NCI-H82 treated with DMSO at 0.1 percent for 48 hours (cell line): ENCODE measurements at regions not wholly inside any gene's neighbourhood (a gene's known extent, or its start where the extent isn't known, plus 50 kb on each side); places are given as distances from the start of the nearest gene placed in this dataset.
"Not testable (repeated sequence)": the region's sequence is repeated elsewhere in the genome, so short reads cannot be mapped to it uniquely, and the experiment has no call there.

ENCODE experiments used
- DNase-seq: peaks from one replicate; lab custom pipeline; 2025; ENCODE audit not compliant: unreplicated experiment; lab: John Stamatoyannopoulos, UW

GRCh38 chr10:32217216-32217615, 129.7 kb downstream of the EPC1 start:
- no peak for DNase-seq

DNA sequence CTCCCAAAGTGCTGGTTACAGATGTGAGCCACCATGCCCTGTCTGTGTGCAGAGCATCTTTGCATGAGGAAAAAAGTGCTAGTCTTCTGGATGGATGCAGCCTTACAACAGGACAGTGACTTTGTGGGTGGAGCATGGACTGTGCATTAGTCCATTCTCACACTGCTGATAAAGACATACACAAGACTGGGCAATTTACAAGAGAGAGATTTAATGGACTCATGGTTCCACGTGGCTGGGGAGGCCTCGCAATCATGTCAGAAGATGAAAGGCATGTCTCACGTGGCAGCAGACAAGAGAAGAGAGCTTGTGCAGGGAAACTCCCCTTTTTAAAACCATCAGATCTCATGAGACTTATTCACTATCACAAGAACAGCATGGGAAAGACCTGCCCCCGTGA, 133.1 kb downstream of the EPC1 start:
- not testable (repeated sequence) for DNase-seq

GRCh38 chr10:32211046-32211363, 136.0 kb downstream of the EPC1 start:
- no peak for DNase-seq

GRCh38 chr10:32210306-32211045, 136.5 kb downstream of the EPC1 start:
- DNase-seq: peak; percentile 1

DNA sequence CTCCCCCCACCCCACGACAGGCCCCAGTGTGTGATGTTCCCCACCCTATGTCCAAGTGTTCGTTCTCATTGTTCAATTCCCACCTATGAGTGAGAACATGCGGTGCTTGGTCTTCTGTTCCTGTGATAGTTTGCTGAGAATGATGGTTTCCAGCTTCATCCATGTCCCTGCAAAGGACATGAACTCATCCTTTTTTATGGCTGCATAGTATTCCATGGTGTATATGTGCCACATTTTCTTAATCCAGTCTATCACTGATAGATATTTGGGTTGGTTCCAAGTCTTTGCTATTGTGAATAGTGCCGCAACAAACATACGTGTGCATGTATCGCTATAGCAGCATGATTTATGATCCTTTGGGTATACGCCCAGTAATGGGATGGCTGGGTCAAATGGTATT, 139.0 kb downstream of the EPC1 start:
- not testable (repeated sequence) for DNase-seq

- DNase-seq: peak; percentile 14
Observed at GRCh38 chr10:32207544-32207943, 139.4 kb downstream of the EPC1 start.

DNA sequence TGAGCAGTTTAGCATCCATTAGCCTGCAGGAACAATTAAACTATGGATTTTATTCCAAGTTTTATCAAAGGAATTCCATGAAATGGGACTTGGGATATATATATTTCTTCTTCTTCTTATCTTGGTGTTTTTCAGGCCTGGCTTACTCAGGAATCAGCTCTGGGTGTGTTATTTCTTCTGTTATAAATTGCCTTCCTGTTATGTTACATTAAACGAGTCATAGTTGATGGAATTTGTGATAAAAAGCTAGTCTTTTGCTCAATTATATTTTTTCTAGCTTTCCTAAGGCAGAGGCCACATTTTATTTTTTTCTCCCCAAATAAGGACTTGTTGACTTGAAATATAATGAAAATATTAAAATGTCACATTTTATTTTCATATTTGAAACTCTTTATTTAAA, 141.3 kb downstream of the EPC1 start:
- DNase-seq: no peak

GRCh38 chr10:32204606-32205005, 142.4 kb downstream of the EPC1 start:
- DNase-seq: no peak

- DNase-seq: no peak
Observed at GRCh38 chr10:32199714-32200394, 143.6 kb upstream of the KIF5B start.

DNA sequence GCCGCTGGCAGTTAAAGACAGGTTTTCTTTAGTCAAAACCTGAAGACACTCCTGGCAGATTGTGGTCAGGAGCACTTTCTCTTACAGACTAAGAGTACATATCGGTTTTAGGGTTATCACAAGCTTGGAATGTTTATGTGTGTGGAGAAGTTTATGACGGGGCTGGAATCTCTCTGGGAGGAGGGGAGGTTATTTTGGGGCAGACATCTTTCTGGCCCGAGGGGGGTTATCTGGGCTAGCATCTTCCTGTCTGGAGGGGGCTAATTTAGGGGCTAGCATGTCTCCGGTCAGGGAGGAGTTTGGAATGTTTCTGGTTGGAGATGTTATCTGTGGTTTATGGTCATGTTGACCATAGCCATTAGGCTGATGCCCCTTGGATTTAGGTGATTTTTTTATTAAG, 141.2 kb upstream of the KIF5B start:
- DNase-seq: no peak

DNA sequence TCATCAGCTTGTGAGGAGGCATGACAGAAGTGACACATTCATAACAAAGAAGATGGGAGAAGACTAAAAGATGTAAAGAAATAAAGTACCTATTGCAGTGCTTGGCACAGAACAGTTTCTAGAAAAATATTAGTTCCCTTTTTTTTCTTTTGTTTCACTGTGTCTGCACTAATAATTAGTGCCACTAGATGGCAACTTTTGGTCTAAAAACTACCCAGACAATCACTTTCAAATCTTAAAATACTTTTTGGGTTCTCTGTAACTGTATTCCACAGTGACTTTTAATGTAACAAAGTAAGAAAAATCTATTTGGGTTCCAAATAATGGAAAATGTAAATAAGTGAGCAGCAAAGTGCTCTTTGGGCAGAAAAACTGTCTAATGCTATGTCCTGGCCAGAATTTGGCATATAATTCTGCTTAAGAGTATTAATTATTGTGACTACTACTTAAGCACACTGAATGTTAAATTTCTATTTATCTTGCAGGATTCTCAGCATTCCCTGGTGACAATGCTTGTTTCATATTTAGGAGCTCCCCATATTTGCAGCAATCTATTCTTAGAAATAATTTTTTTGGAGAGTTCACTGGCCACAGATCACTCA, 134.8 kb upstream of the KIF5B start:
- no peak for DNase-seq

- no peak for DNase-seq
Observed at GRCh38 chr10:32189400-32190084, 133.3 kb upstream of the KIF5B start.

DNA sequence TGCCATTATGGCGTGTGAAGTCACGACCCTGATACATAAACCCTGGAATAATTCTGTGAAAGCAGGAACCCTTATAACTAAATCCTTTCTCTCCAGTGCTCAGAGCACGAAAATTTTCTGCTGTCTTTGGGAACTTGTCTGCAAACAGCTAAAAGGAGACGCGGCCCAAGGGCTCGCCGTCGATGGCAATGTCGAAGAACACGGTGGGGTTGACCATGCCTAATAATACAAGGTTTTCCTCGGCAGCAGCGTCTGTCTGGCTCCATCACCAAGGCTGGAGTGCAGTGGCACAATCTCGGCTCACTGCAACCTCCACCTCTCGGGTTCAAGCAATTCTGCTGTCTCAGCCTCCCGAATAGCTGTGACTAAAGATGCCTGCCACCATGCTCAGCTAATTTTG, 132.4 kb upstream of the KIF5B start:
- DNase-seq: not testable (repeated sequence)

DNA sequence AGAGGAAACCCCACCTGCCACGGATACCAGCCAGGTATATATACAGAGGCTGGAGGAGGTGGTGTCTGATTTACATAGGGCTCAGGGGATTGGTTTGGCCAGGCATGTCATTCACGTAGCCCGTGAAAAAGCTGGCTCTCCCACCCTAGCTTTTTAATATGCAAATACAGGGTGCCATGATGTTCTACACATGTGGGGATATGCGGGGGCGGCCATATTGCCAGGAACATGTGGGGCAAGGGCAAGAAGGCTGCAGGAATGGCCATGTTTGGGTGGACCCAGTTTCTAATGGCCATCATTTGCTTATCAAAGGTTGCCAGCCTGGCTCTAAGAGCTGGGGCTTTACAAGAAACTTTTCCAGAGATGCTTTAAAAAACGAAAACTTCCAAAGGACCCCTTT, 131.5 kb upstream of the KIF5B start:
- no peak for DNase-seq

DNA sequence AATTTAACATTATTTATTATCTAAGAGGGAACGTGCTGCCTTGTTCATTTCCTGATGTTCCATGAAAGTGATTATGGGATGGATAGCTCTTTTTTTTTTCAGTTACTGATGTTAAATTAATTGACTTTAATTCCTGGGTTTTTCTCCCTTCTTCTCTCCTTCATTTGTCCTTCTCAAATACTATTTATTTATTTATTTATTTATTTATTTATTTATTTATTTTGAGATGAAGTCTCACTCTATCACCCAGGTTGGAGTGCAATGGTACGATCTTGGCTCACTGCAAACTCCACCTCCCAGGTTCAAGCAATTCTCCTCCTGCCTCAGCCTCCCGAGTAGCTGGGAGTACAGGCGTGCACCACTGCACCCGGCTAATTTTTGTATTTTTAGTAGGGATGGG, 127.4 kb upstream of the KIF5B start:
- not testable (repeated sequence) for DNase-seq

DNA sequence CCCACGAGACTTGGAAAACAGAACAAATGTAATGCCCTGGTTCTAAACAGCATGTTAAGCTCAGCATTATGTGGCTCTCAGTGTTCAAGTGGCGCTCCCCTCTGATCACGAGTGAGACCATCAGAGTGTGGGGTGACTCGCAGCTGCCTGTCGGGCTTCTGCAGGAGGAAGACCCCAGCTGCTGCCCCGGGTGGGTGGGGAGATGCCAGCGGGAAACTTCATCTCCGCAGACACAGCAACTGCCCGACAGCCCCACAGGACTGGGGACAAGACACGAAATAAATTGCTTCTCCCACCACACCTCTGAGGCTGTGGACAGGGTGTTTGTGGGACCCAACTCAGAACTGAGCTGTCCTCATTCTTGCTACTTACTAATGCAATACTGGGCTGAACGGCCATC, 126.3 kb upstream of the KIF5B start:
- DNase-seq: no peak

DNA sequence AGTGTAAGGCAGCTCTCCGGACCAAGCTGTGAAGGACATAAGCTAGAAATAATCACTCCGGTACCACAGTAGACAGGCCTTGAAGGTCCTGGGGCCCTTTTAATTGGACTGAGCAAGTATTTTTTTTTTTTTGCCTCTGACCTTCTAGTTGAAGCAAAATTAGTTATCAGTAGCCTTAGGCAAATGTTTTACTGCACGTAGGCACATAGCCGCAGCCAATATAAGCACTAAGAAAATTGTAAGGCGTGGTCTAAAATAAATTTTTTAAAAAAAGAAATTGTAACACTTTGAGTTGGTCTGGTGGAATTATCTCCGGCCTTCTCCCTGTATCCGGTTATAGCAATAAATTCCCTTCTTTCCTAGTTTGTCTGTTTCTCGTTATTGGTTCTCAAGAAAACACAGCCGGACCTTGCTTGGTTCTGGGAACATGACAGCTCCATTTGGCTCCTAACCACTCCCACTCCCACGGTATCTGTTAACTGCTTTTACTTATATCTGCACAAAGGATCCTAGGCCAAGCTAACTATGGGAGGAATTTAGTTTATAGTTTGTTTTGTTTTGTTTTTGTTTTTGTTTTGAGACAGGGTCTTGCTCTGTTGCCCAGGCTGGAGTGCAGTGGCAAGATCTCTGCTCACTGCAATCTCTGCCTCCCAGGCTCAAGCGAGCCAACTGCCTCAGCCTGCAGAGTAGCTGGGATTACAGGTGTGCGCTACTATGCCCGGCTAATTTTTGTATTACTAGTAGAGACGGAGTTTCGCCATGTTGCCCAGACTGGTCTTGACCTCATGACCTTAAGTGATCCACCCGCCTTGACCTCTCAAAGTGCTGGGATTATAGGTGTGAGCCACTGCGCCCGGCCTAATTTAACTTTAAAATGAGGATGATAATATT, 124.4 kb upstream of the KIF5B start:
- no peak for DNase-seq

DNA sequence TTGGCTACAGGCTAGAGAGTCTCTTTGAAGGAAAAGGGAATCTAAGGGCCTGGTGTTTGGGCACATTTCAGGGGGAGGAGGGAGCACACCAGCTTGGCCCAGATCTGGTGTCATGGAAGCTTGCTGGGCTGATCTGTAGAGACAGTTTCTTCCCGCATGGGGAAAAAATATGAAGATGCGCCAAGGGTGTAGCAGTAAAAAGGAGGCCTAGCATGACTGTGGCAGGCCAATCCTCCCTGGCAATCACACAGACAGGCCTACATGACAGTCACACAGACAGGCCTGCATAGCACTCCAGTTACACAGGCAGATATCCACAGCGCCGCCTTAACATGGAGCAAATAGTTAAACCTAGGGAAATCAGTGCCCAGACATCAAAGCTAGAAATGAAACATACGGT, 123.6 kb upstream of the KIF5B start:
- DNase-seq: no peak

GRCh38 chr10:32177594-32177993, 121.4 kb upstream of the KIF5B start:
- not testable (repeated sequence) for DNase-seq

DNA sequence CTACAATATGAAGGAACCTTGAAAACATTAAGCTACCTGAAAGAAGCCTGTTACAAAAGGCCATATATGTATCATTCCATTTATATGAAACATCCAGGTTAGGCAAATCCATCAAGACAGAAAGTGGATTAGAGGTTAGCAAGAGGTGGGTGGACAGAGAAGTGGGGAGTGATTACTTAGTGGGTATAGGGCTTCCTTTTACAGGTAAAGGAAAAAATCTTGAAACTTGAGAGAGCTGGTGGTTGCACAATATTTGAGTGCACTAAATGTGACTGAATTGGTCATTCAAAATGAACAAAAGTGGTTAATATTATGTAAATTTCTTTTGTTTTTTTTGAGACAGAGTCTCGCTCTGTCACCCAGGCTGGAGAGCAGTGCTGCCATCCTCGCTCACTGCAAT, 119.4 kb upstream of the KIF5B start:
- no peak for DNase-seq

DNA sequence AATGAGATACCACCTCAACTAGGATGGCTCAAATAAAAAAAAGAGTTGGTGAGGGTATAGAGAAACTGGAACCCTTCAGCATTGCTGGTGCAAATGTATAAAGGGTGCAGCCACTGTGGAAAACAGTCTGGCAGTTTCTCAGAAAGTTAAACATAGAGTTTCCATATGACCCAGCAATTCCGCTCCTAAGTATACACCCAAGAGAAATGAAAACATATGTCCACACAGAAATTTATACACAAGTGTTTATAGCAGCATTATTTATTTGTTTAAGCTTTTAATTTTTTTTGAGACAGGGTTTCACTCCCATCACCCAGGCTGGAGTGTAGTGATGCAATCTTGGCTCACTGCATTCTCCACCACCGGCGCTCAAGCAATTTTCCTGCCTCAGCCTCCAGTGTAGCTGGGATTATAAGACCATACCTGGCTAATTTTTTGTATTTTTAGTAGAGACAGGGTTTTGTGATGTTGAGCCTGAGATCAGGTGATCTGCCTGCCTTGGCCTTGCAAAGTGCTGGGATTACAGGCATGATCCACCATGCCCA, 118.2 kb upstream of the KIF5B start:
- DNase-seq: no peak
